ENCODE measurements at regions not wholly inside any gene's neighbourhood (a gene's known extent, or its start where the extent isn't known, plus 50 kb on each side); places are given as distances from the start of the nearest gene placed in this dataset.

DNA sequence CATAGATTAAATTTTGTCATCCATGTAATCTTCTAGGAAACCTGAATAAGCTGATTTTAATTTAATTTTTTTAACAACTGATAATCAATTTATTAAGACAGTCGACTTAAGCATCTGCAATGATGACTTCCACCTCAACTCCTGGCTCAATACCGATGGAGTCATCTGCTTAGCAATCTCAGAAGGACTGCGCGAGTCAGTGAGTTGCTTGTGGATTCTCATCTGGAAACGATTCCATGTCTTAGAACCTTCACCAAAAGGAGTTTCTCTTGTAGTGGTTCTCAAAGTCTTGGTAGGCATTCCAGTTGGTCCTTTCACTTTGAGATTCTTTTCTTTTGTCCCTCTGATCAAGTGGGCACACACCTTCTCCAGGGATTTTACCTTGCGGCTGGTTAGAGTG, 85.5 kb downstream of the XRCC2 start:
- TF ChIP-seq, protein P1, sequence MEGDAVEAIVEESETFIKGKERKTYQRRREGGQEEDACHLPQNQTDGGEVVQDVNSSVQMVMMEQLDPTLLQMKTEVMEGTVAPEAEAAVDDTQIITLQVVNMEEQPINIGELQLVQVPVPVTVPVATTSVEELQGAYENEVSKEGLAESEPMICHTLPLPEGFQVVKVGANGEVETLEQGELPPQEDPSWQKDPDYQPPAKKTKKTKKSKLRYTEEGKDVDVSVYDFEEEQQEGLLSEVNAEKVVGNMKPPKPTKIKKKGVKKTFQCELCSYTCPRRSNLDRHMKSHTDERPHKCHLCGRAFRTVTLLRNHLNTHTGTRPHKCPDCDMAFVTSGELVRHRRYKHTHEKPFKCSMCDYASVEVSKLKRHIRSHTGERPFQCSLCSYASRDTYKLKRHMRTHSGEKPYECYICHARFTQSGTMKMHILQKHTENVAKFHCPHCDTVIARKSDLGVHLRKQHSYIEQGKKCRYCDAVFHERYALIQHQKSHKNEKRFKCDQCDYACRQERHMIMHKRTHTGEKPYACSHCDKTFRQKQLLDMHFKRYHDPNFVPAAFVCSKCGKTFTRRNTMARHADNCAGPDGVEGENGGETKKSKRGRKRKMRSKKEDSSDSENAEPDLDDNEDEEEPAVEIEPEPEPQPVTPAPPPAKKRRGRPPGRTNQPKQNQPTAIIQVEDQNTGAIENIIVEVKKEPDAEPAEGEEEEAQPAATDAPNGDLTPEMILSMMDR (conservative IDR thresholded peaks at IDR 0.05; ENCODE audit: low read depth in 2 of 2) = no peak
- TF ChIP-seq, protein P2, sequence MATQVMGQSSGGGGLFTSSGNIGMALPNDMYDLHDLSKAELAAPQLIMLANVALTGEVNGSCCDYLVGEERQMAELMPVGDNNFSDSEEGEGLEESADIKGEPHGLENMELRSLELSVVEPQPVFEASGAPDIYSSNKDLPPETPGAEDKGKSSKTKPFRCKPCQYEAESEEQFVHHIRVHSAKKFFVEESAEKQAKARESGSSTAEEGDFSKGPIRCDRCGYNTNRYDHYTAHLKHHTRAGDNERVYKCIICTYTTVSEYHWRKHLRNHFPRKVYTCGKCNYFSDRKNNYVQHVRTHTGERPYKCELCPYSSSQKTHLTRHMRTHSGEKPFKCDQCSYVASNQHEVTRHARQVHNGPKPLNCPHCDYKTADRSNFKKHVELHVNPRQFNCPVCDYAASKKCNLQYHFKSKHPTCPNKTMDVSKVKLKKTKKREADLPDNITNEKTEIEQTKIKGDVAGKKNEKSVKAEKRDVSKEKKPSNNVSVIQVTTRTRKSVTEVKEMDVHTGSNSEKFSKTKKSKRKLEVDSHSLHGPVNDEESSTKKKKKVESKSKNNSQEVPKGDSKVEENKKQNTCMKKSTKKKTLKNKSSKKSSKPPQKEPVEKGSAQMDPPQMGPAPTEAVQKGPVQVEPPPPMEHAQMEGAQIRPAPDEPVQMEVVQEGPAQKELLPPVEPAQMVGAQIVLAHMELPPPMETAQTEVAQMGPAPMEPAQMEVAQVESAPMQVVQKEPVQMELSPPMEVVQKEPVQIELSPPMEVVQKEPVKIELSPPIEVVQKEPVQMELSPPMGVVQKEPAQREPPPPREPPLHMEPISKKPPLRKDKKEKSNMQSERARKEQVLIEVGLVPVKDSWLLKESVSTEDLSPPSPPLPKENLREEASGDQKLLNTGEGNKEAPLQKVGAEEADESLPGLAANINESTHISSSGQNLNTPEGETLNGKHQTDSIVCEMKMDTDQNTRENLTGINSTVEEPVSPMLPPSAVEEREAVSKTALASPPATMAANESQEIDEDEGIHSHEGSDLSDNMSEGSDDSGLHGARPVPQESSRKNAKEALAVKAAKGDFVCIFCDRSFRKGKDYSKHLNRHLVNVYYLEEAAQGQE (IDR thresholded peaks at IDR 0.05; ENCODE audit: unreplicated experiment) = no peak
- TF ChIP-seq EZH2 (IDR thresholded peaks at IDR 0.05; ENCODE audit: low read depth, unreplicated experiment) = no peak
- TF ChIP-seq POLR2AphosphoS5 (IDR thresholded peaks at IDR 0.05; ENCODE audit: low read depth) = no peak
- no peak for TF ChIP-seq JUNB (IDR thresholded peaks at IDR 0.05; ENCODE audit: unreplicated experiment)
- no peak for TF ChIP-seq EZH2phosphoT487 (IDR thresholded peaks at IDR 0.05; ENCODE audit: unreplicated experiment)
- TF ChIP-seq CREB1 (CRISPR knock-in tag; IDR thresholded peaks at IDR 0.05; ENCODE audit: low read depth) = no peak
- TF ChIP-seq STAT1 (IDR thresholded peaks at IDR 0.05; ENCODE audit: unreplicated experiment) = no peak
- no peak for TF ChIP-seq ZNF331 (CRISPR knock-in tag; IDR thresholded peaks at IDR 0.05; ENCODE audit: low read depth)
